Breast epithelium (tissue), 4 donors: ENCODE measurements at regions not wholly inside any gene's neighbourhood (a gene's known extent, or its start where the extent isn't known, plus 50 kb on each side); places are given as distances from the start of the nearest gene placed in this dataset.

Source experiments
- DNase-seq, 2 donors: peaks; one replicate each; pipeline ENCODE4 v3.0.0-alpha.2; 2019; ENCODE audit warnings: low spot score in 2 of 2
- H3K27ac ChIP-seq, 2 donors: fragments of 200-600 bp; sonication (generic) in 1 of 2; one replicate each; pipeline ENCODE4 v1.5.1; 2016 to 2019; ENCODE audit warnings: mild to moderate bottlenecking in 1 of 2
- H3K27me3 ChIP-seq, 2 donors: fragments of 200-600 bp; sonication (generic) in 1 of 2; one replicate each; pipeline versions ENCODE4 v1.5.1 to v1.6.0; 2017 to 2019; ENCODE audit warnings: control low read depth in 1 of 2, mild to moderate bottlenecking in 1 of 2
- H3K36me3 ChIP-seq: fragments of 200-600 bp; one replicate; pipeline ENCODE4 v1.5.1; 2019
- H3K4me1 ChIP-seq, 2 donors: fragments of 200-600 bp; sonication (generic); one replicate each; pipeline ENCODE4 v1.5.1; 2016 to 2019; ENCODE audit warnings: control low read depth in 1 of 2
- H3K4me3 ChIP-seq, 3 donors: fragments of 200-600 bp; sonication (generic); 1 replicate in 2 of 3; 2 replicates in 1 of 3; pipeline ENCODE4 v1.5.1; 2016 to 2019; ENCODE audit warnings: mild to moderate bottlenecking in 3 of 3, moderate library complexity in 2 of 3
- H3K9me3 ChIP-seq, 2 donors: fragments of 200-600 bp; sonication (generic) in 1 of 2; one replicate each; pipeline ENCODE4 v1.5.1; 2016 to 2019; ENCODE audit warnings: control low read depth in 1 of 2
- CTCF ChIP-seq, 3 donors: fragments of 450-650 bp; IDR thresholded peaks; one replicate each; pipeline ENCODE4 v1.5.1; 2016 to 2017; ENCODE audit warnings: antibody characterized with exemption in 3 of 3, mild to moderate bottlenecking in 3 of 3, moderate library complexity in 3 of 3
- POLR2A ChIP-seq: fragments of 450-650 bp; IDR thresholded peaks from one replicate; pipeline ENCODE4 v1.6.1; 2016; ENCODE audit warnings: antibody characterized with exemption, mild to moderate bottlenecking, moderate library complexity
- POLR2AphosphoS5 ChIP-seq, 3 donors: sonication (generic); formaldehyde crosslinking; IDR thresholded peaks; one replicate each; pipeline ENCODE4 v1.6.1; 2017; ENCODE audit warnings: antibody characterized with exemption in 3 of 3
- intact Hi-C: fragments of 100-400 bp; cut with DNase I; formaldehyde crosslinking; loops from one replicate; pipeline ENCODE4 v1.15.1; 2023; ENCODE audit warnings: low total_unique reads

DNA sequence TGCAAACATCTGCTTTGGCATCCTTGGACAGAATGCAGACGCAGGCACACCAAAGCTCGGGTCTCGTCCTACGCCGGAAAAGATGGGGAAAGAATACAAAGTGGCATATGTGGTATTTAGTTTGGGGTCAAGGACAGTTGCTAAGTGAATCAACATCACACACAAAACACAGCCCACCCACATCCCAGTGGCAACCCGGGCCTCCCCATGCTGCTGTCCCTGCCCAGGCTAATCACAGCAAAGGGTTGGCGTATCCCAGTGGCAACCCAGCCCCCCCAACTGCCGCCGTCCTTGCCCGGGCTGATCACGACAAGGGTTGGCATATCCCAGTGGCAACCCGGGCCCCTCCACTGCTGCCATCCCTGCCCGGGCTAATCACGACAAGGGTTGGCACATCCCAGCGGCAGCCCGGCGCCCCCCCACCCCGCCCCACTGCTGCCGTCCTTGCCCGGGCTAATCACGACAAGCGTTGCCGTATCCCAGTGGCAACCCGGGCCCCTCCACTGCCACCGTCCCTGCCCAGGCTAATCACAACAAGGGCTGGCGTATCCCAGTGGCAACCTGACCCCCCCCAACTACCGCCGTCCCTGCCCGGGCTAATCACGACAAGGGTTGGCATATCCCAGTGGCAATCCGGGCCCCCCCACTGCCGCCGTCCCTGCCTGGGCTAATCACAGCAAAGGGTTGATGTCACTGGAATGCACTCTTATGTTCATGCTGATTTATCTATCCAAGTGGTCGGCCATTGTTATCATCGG, 167.8 kb upstream of the SOX1 start:
- Histone ChIP-seq H3K4me1 (no peaks in the 10 kb centered on the region), H3K9me3 (peaks cover 0 to 5% of the 10 kb centered on the region in 2 donors), H3K36me3 (no peaks in the 10 kb centered on the region), H3K27me3 (peaks cover 0 to 24% of the 10 kb centered on the region in 2 donors), H3K27ac (no peak overlapping the region), H3K4me3 (no peak overlapping the region)
- no peak for TF ChIP-seq CTCF (IDR thresholded peaks at IDR 0.05)
- no peak for TF ChIP-seq POLR2AphosphoS5 (IDR thresholded peaks at IDR 0.05)
- TF ChIP-seq POLR2A = no peak
- intact Hi-C loops = no loop called here
- DNase-seq = peak in 1 of 2 donors; percentile 50

- Histone ChIP-seq H3K4me3 (no peak overlapping the region), H3K4me1 (no peaks in the 10 kb centered on the region), H3K36me3 (no peaks in the 10 kb centered on the region), H3K9me3 (peaks cover 0 to 5% of the 10 kb centered on the region in 2 donors), H3K27me3 (peaks cover 0 to 17% of the 10 kb centered on the region in 2 donors), H3K27ac (no peak overlapping the region)
- TF ChIP-seq POLR2A = no peak
- intact Hi-C loops = no loop called here
- DNase-seq = no peak
Measured at GRCh38 chr13:111899714-111900389, 167.1 kb upstream of the SOX1 start.

DNA sequence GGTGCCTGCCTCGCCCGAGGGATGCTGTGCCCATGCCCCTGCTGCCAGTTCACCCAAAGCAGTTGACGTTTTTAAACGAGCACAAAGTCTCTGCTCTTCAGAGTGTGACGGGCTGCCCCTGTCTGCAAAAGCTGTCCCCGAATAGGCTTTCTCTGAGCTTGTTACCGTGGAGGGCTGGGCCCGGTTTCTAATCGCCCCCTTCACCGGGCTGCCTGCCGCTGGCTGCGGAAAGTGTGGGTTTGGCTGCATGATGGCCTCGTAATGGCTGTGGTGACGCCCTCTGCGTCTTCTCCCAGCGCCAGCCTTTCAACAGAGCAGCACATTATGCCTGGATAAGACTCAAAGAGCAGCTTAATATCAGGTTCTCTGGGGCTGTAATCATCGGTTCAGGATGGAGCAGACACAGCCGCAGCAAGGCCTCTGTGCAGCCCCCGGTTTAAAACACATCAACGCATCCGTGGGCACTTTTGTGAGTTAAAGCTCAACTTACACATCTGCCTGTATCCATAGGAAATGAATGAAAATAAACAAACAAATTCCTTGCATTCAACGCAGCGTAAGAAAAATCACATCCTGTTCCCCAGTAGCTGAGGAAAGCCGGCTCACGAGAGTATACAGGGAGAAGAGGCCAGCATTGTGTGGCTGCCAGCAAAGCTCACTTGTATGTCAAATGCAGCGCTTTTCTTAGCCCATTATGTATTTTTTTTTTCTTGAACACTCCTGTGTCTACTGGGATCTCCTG, 166.4 kb upstream of the SOX1 start:
- Histone ChIP-seq H3K4me1 (no peaks in the 10 kb centered on the region), H3K27ac (no peak overlapping the region), H3K4me3 (no peak overlapping the region), H3K36me3 (no peaks in the 10 kb centered on the region), H3K9me3 (no peaks in the 10 kb centered on the region), H3K27me3 (peaks cover 0 to 13% of the 10 kb centered on the region in 2 donors)
- TF ChIP-seq CTCF (IDR thresholded peaks at IDR 0.05) = no peak
- no peak for TF ChIP-seq POLR2AphosphoS5 (IDR thresholded peaks at IDR 0.05)
- TF ChIP-seq POLR2A = no peak
- DNase-seq = peak in 1 of 2 donors; percentile 38
- intact Hi-C loops = no loop called here

GRCh38 chr13:111901267-111901915, 165.6 kb upstream of the SOX1 start:
- intact Hi-C loops = no loop called here
- H3K4me3 ChIP-seq = no peak overlapping the region
- no peaks in the 10 kb centered on the region for H3K36me3 ChIP-seq
- H3K27me3 ChIP-seq = peaks cover 0 to 10% of the 10 kb centered on the region in 2 donors
- TF ChIP-seq CTCF (IDR thresholded peaks at IDR 0.05) = no peak
- no peak for TF ChIP-seq POLR2AphosphoS5 (IDR thresholded peaks at IDR 0.05)
- TF ChIP-seq POLR2A = no peak
- no peak for DNase-seq
- H3K27ac ChIP-seq = no peak overlapping the region
- no peaks in the 10 kb centered on the region for H3K9me3 ChIP-seq
- H3K4me1 ChIP-seq = no peaks in the 10 kb centered on the region

DNA sequence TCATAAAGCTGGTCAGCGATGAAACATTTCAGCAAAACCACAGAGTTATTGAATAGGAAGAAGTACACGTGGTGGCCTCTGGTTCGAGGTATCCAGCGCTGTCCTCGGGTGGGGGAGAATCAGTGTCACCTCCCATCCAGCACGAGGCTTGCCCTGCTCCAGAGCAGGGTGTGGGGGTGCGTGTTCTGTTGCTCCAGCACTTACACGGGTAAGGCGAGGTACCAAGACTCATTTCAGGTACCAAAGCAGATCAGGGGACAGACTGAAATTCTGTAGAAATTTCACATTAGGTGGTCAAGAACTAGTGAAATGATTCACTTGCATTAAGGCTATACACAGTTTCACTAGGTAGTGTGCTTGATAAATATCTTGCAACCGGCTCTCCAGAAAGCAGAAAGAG, 164.2 kb upstream of the SOX1 start:
- H3K4me3 ChIP-seq = no peak overlapping the region
- peaks cover 0 to 3% of the 10 kb centered on the region in 2 donors for H3K27me3 ChIP-seq
- H3K9me3 ChIP-seq = no peaks in the 10 kb centered on the region
- H3K4me1 ChIP-seq = no peaks in the 10 kb centered on the region
- DNase-seq = no peak
- intact Hi-C loops = no loop called here
- no peaks in the 10 kb centered on the region for H3K36me3 ChIP-seq
- TF ChIP-seq POLR2A = no peak
- TF ChIP-seq POLR2AphosphoS5 (IDR thresholded peaks at IDR 0.05) = no peak
- no peak for TF ChIP-seq CTCF (IDR thresholded peaks at IDR 0.05)
- no peak overlapping the region for H3K27ac ChIP-seq
